ENCODE measurements at regions not wholly inside any gene's neighbourhood (a gene's known extent, or its start where the extent isn't known, plus 50 kb on each side); places are given as distances from the start of the nearest gene placed in this dataset.

DNA sequence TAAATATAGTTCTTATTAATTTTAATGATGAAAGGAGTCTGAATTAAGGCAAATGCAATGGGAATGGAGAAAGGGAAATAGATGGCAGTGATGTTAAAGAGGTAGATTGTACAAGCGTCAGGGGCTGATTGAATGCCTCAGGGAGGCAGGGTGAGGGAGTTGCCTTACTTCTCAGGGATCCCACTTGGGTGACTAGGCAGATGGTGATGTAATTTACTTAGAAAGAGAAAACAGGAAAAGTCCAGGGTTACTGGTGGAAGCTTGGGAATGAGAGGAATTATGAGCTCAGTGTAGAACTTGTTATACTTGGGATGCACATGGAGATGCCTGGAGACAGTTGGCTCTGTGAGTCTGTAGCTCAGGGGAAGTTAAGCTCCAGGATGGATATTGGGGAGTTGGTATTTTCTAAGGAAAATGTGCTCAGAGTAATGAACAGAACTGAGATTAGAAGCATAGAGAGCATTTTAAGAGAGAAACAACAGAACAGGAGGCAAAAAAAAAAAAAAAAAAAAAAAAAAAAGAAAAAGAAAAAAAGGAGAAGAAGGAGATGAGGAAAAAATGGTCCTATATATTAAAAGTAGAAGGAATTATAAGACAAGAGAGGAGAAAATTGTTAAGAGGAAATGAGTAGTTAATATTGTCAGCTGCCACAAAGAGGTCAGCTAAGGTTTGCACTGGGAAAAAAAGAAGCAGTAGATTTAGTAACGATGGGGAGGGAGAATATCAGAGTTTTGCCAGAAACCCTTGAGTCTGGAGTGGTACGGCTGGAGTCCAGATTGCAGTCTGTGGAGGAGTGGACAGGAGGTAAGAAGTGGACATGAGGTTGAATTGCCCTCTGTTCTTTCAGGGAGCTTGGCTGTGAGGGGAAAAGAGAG, 88.0 kb upstream of the ELL2 start:
- TF ChIP-seq, protein P1, sequence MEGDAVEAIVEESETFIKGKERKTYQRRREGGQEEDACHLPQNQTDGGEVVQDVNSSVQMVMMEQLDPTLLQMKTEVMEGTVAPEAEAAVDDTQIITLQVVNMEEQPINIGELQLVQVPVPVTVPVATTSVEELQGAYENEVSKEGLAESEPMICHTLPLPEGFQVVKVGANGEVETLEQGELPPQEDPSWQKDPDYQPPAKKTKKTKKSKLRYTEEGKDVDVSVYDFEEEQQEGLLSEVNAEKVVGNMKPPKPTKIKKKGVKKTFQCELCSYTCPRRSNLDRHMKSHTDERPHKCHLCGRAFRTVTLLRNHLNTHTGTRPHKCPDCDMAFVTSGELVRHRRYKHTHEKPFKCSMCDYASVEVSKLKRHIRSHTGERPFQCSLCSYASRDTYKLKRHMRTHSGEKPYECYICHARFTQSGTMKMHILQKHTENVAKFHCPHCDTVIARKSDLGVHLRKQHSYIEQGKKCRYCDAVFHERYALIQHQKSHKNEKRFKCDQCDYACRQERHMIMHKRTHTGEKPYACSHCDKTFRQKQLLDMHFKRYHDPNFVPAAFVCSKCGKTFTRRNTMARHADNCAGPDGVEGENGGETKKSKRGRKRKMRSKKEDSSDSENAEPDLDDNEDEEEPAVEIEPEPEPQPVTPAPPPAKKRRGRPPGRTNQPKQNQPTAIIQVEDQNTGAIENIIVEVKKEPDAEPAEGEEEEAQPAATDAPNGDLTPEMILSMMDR (IDR thresholded peaks at IDR 0.05; ENCODE audit: low read length): no peak
- TF ChIP-seq EZH2 (IDR thresholded peaks at IDR 0.05; ENCODE audit: borderline replicate concordance, low read length): no peak
